HG03103 (cell line): ENCODE measurements at regions not wholly inside any gene's neighbourhood (a gene's known extent, or its start where the extent isn't known, plus 50 kb on each side); places are given as distances from the start of the nearest gene placed in this dataset.

Source experiments
- ATAC-seq: cut with Tn5 transposase; IDR thresholded peaks from one replicate; pipeline ENCODE4 v1.9.1; 2021; ENCODE audit warnings: low read depth; ENCODE audit not compliant: unreplicated experiment

GRCh38 chr6:92195796-92196195 lies 1223.6 kb downstream of the EPHA7 start:
- no peak for ATAC-seq

DNA sequence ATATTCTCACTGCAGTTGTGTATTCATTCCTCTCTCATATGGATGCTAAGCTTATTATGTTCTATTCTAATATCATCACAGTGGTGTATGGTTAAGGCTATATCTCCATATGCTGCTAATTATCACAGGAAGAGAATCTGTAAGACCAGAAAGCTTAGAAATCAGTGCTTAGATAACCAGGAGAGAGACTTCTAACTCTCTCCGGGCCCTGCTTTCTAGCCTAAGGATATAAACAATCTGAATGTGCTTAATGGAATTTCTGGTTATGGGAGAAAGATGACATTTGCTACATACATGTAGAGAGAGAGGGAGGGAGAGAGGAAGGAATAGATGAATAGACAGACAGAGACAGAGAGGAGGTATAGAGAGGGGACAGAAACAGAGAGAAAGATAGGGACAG lies 1231.3 kb downstream of the EPHA7 start:
- no peak for ATAC-seq

- no peak for ATAC-seq
Observed at GRCh38 chr6:92184933-92185332, 1234.4 kb downstream of the EPHA7 start.

- ATAC-seq, result no peak
Observed at GRCh38 chr6:92181347-92181746, 1238.0 kb downstream of the EPHA7 start.

- ATAC-seq, result no peak
Observed at GRCh38 chr6:92180090-92180489, 1239.3 kb downstream of the EPHA7 start.

DNA sequence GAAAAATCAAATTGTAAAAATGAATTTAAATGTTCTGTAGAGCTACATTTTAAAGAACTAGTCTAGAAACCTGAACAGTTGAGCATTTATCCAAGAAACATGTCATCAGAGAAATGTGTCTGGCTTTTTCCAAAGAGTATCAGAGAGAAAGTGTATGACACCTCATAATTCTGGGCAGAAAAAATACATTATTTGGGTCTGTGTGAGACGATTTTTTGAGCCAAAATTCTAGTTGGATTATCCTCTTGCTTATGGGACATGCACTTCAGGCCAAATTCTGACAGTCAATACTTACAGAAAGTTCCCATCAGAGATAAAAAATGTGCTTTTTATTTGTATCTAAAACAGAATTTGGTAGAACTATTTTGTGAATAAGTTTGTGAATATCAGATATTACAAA lies 1242.7 kb downstream of the EPHA7 start:
- no peak for ATAC-seq

DNA sequence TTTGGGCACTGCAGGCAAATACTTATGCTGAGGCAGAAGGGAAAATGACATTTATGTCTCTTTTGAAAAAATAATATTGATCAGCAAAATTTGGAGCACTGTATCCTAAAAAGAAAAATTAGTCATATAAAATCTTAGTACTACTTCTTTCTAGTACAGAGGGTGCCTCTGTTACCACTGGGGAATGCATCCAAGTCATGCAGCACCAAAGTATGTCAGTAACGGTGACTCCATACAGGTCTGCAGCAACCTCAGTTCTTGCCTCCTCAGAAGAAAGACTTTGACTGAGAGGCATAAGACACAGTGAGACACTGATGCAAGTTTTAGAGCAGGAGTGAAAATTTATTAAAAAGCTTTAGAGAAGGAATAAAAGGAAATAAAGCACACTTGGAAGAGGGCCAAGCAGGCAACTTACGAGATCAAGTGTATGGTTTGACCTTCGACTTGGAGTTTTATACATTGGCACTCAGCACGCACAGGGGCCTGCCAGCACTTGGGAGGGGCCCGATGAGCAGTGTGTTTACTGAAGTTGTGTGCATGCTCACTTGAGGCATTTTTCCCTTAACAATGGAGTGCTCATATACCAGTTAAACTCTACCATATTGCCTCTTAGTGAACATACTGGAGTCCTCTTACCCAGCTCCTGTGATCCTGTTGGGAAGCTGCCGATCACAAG lies 1244.8 kb downstream of the EPHA7 start:
- ATAC-seq, result no peak

DNA sequence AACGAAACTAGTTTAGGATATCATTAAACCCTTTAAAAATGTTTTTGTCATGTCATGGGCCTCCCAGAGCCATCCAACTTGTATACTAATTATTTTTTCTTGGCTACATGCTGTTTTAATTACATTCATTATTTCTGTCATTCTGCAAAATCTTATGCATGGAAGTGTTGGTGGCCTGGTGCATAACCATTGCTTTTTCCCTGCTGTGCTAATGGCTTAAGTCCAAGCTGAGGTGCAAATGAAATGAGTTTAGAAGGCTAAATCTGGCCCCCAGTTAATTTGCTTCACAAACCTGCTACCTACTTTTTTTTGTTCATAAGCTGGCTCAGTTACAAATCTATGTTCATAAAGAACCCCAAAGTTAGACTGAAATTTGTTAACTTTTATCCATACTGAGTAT lies 1249.9 kb downstream of the EPHA7 start:
- no peak for ATAC-seq

- no peak for ATAC-seq
Observed at GRCh38 chr6:92166666-92167065, 1252.7 kb downstream of the EPHA7 start.

DNA sequence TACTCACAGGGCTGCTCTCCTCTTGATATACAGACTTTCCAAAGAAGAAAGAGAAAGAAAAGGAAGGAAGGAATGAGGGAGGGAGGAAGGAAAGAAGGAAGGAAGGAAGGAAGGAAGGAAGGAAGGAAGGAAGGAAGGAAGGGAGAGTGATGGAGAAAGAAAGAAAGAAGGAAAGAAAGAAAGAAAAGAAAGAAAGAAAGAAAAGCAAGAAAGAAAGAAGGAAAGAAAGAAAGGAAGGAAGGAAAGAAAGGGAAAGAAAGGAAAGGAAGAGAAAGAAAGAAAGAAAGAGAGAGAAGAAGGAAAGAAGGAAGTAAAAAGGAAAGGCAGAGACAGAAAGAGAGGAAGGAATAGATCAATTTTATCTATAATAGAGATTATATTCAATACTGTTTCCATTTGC lies 1257.4 kb downstream of the EPHA7 start:
- no peak for ATAC-seq

GRCh38 chr6:92160226-92160625 lies 1259.1 kb downstream of the EPHA7 start:
- ATAC-seq, result no peak

GRCh38 chr6:92159046-92159445 lies 1260.3 kb downstream of the EPHA7 start:
- no peak for ATAC-seq

GRCh38 chr6:92150553-92150952 lies 1268.8 kb downstream of the EPHA7 start:
- ATAC-seq, result no peak

- ATAC-seq, result no peak
Observed at GRCh38 chr6:92147246-92147645, 1272.1 kb downstream of the EPHA7 start.

GRCh38 chr6:92139601-92140000 lies 1279.8 kb downstream of the EPHA7 start:
- no peak for ATAC-seq

GRCh38 chr6:92132957-92133356 lies 1286.4 kb downstream of the EPHA7 start:
- ATAC-seq, result no peak

GRCh38 chr6:92132457-92132856 lies 1286.9 kb downstream of the EPHA7 start:
- no peak for ATAC-seq

GRCh38 chr6:92130944-92131343 lies 1288.4 kb downstream of the EPHA7 start:
- ATAC-seq, result no peak

- no peak for ATAC-seq
Observed at GRCh38 chr6:92126983-92127382, 1292.4 kb downstream of the EPHA7 start.

DNA sequence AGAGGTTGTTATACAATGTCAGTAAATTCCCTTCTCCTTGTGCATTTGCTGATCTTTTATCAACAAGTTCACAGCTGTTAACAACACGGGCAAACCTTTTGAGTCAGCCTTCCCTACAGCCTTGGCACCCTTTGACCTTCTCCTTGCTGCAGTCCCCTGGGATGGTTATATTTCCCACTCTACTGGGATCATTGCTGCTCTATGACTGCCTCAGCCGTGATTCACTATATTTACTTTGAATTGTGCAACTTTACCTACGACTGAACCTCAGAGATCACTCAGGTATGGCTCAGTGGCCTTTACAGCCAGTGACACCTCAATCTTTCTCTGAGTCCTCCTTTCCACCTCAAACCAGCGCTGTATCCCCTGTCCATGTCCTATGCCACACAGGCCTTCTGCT lies 1293.3 kb downstream of the EPHA7 start:
- no peak for ATAC-seq

DNA sequence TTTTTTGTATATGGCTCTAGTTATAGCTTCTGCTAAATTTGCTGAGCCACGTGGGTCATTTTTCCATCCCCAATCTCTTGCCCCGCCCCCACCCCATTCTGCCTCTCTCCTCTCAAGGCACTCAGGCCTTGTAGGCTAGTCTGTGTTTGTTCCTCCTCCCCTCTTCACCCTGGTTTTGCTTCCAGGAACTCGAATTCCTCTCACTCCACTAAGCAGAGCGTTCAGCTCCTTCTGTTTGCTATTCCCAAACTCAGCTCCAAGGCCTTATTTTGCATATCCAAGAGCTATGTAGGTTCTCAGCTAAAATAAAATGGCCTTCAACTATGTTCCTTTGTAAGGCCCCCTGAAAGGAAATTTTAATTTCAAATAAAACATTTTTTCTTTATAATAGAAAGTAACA lies 1293.7 kb downstream of the EPHA7 start:
- no peak for ATAC-seq

GRCh38 chr6:92124200-92124651 lies 1295.1 kb downstream of the EPHA7 start:
- no peak for ATAC-seq

DNA sequence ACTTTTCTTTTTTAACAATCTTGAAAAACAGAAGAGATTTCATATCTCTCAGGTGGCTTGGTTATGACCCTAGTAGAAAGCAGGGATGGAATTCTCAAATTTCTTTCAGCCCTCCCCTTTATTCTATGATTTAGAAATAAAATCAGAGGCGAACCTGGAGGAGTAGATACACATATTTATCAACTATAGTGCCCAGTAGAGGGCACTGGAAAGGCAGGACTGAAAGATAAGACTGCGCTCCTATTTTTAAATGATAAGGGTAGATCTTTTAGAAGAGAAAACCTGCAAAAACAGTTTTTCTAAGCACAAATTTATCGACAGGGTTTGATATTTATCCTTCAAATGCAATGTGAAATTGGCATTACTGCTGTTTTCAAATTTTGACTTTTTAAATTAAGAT lies 1296.6 kb downstream of the EPHA7 start:
- ATAC-seq, result no peak
